ENCODE measurements at regions not wholly inside any gene's neighbourhood (a gene's known extent, or its start where the extent isn't known, plus 50 kb on each side); places are given as distances from the start of the nearest gene placed in this dataset.

GRCh38 chr22:27650985-27651384, 150.6 kb downstream of the MN1 start:
- intact Hi-C loops (cut with micrococcal nuclease): no loop called here
- Mint-ChIP-seq H3K4me3 (ENCODE audit: unreplicated experiment) (no peak overlapping the region), H3K27ac (ENCODE audit: low read depth, unreplicated experiment) (no peak overlapping the region), H3K27me3 (ENCODE audit: insufficient read depth, unreplicated experiment) (peaks cover 38% of the 10 kb centered on the region), H3K4me1 (ENCODE audit: insufficient read depth, unreplicated experiment) (no peaks in the 10 kb centered on the region), H3K36me3 (ENCODE audit: insufficient read depth, unreplicated experiment) (no peaks in the 10 kb centered on the region), H3K9me3 (ENCODE audit: unreplicated experiment) (peaks cover 19% of the 10 kb centered on the region)
- POLR2A ChIA-PET: no interaction called here
- CTCF ChIA-PET: interaction anchor here (0.9 kb wide), 1 partner anchor 246 kb away, joined by 4 read pairs; no protein-coding TSS in a partner anchor
- TF ChIP-seq CTCF (IDR thresholded peaks at IDR 0.05; ENCODE audit: unreplicated experiment): no peak
- BruUV-seq (replicated peaks): no TSS peak
- no peak for DNase-seq (ENCODE audit: unreplicated experiment)

DNA sequence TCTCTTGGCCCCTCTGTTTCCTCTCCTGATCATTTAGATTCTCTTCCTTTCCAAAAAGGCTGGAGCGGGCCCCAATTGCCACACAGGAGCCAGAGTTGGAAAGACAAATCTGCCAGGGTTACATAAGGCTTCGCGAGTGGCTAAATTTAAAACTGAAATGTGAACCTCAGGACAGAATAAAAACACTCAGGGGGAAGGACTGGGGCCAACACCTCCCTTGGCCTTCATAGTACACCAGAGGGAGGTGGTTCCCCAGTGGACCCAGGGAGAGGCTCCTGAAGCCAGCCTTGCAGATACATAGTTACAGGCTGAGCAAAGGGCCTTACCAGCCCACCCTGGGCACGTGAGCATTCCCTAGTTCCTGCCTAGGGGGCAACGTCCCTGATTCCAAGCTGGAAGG, 150.1 kb downstream of the MN1 start:
- ChIA-PET POLR2A (no interaction called here), CTCF (interaction anchor here (0.9 kb wide), 1 partner anchor 247 kb away, joined by 4 read pairs; no protein-coding TSS in a partner anchor)
- H3K9me3 Mint-ChIP-seq (ENCODE audit: unreplicated experiment): peaks cover 24% of the 10 kb centered on the region
- intact Hi-C loops (cut with micrococcal nuclease): no loop called here
- H3K4me1 Mint-ChIP-seq (ENCODE audit: insufficient read depth, unreplicated experiment): no peaks in the 10 kb centered on the region
- H3K27me3 Mint-ChIP-seq (ENCODE audit: insufficient read depth, unreplicated experiment): peaks cover 39% of the 10 kb centered on the region
- no peak for DNase-seq (ENCODE audit: unreplicated experiment)
- H3K4me3 Mint-ChIP-seq (ENCODE audit: unreplicated experiment): no peak overlapping the region
- no peak overlapping the region for H3K27ac Mint-ChIP-seq (ENCODE audit: low read depth, unreplicated experiment)
- TF ChIP-seq CTCF (IDR thresholded peaks at IDR 0.05; ENCODE audit: unreplicated experiment): no peak
- no peaks in the 10 kb centered on the region for H3K36me3 Mint-ChIP-seq (ENCODE audit: insufficient read depth, unreplicated experiment)
- BruUV-seq (replicated peaks): no TSS peak

DNA sequence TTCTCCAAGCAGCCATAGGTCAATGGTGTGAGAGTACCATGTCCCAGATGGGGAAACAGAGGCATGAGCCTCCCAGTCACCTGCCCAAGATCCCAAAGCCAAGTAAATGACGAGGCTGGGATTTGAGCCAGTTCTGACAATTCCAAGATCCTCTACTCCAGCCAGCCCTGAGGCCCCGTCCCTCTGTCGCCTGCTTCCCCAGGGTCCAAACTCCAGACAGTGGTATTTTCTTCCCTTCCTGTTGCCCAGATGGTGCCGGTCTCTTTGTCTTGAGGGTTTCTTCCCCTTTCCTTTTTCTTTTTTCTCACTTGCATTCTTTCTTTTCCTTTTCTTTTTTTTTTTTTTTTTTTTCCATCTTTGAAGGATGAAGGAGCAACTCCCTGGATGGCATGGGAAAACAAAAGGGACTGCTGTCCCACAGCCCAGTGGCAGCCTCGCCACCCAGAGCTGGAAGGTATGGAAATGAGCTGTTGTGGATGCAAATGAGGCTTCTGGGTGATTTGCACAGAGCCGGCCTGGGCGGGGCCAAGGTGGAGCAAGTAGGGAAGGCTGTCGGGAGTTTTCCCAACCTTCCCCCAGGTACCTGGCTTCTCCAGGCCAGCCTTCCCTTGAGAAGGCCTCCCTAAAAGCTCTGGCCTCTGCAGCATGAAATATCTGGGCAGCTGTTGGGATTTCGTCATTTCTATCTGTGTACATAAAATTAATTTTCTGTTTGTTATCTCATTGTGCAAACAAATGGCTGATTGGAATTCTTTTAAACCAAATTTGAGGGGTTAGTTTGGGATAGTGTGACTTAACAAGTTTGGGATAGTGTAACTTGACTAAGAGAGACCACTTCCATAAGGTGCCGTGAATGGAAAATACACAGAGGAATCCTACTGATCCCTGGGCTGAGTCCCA, 146.8 kb downstream of the MN1 start:
- no peak overlapping the region for H3K4me3 Mint-ChIP-seq (ENCODE audit: unreplicated experiment)
- POLR2A ChIA-PET: no interaction called here

More for the DNA sequence above, 146.8 kb downstream of the MN1 start:
- CTCF ChIA-PET: interaction anchor here (0.7 kb wide), 1 partner anchor 42 kb away, joined by 3 read pairs; no protein-coding TSS in a partner anchor
- H3K36me3 Mint-ChIP-seq (ENCODE audit: insufficient read depth, unreplicated experiment): no peaks in the 10 kb centered on the region
- H3K27me3 Mint-ChIP-seq (ENCODE audit: insufficient read depth, unreplicated experiment): peaks cover 16% of the 10 kb centered on the region
- DNase-seq (ENCODE audit: unreplicated experiment): peak; percentile 21
- no peak overlapping the region for H3K27ac Mint-ChIP-seq (ENCODE audit: low read depth, unreplicated experiment)
- H3K9me3 Mint-ChIP-seq (ENCODE audit: unreplicated experiment): peaks cover 16% of the 10 kb centered on the region
- H3K4me1 Mint-ChIP-seq (ENCODE audit: insufficient read depth, unreplicated experiment): no peaks in the 10 kb centered on the region
- no TSS peak for BruUV-seq (replicated peaks)
- intact Hi-C loops (cut with micrococcal nuclease): no loop called here
- no peak for TF ChIP-seq CTCF (IDR thresholded peaks at IDR 0.05; ENCODE audit: unreplicated experiment)
